IPS-20b (cell line): ENCODE measurements at regions not wholly inside any gene's neighbourhood (a gene's known extent, or its start where the extent isn't known, plus 50 kb on each side); places are given as distances from the start of the nearest gene placed in this dataset.

Source experiments
- H3K27ac ChIP-seq: one replicate; pipeline ENCODE4 v1.5.1; 2013; ENCODE audit warnings: low read length
- H3K27me3 ChIP-seq: 2 replicates; pipeline ENCODE4 v1.6.1; 2013; ENCODE audit warnings: mild to moderate bottlenecking, low read length, inconsistent platforms; ENCODE audit not compliant: insufficient read depth
- H3K36me3 ChIP-seq: 2 replicates; pipeline ENCODE4 v1.6.1; 2013; ENCODE audit warnings: low read depth, mild to moderate bottlenecking, inconsistent platforms, low read length, moderate library complexity; ENCODE audit not compliant: insufficient read depth
- H3K4me1 ChIP-seq: 2 replicates; pipeline ENCODE4 v1.6.1; 2013; ENCODE audit warnings: mild to moderate bottlenecking, control low read depth, inconsistent platforms, low read length, moderate library complexity; ENCODE audit not compliant: insufficient read depth
- H3K4me3 ChIP-seq: 2 replicates; pipeline ENCODE4 v1.5.1; 2013; ENCODE audit warnings: mild to moderate bottlenecking, low read length, inconsistent platforms
- H3K9ac ChIP-seq: 2 replicates; pipeline ENCODE4 v1.6.1; 2013; ENCODE audit warnings: low read depth, mild to moderate bottlenecking, inconsistent platforms, low read length, moderate library complexity
- H3K9me3 ChIP-seq: 2 replicates; pipeline ENCODE4 v1.6.1; 2013; ENCODE audit warnings: mild to moderate bottlenecking, low read depth, low read length, inconsistent platforms; ENCODE audit not compliant: insufficient read depth

- H3K27ac ChIP-seq: no peak overlapping the region
- H3K4me3 ChIP-seq: no peak overlapping the region
- no peaks in the 10 kb centered on the region for H3K36me3 ChIP-seq
- peaks cover 27% of the 10 kb centered on the region for H3K27me3 ChIP-seq
- H3K4me1 ChIP-seq: no peaks in the 10 kb centered on the region
- H3K9ac ChIP-seq: no peak overlapping the region
- H3K9me3 ChIP-seq: no peaks in the 10 kb centered on the region
Measured at GRCh38 chr2:204223046-204223445, 286.5 kb downstream of the ICOS start.

- H3K9me3 ChIP-seq: no peaks in the 10 kb centered on the region
- no peak overlapping the region for H3K9ac ChIP-seq
- H3K27ac ChIP-seq: no peak overlapping the region
- H3K4me3 ChIP-seq: no peak overlapping the region
- H3K4me1 ChIP-seq: no peaks in the 10 kb centered on the region
- no peaks in the 10 kb centered on the region for H3K36me3 ChIP-seq
- peaks cover 32% of the 10 kb centered on the region for H3K27me3 ChIP-seq
Measured at GRCh38 chr2:204223544-204223943, 287.0 kb downstream of the ICOS start.

GRCh38 chr2:204225671-204226073 lies 289.1 kb downstream of the ICOS start:
- Histone ChIP-seq H3K27me3 (peaks cover 52% of the 10 kb centered on the region), H3K9ac (no peak overlapping the region), H3K27ac (no peak overlapping the region), H3K4me1 (no peaks in the 10 kb centered on the region), H3K36me3 (no peaks in the 10 kb centered on the region), H3K9me3 (no peaks in the 10 kb centered on the region), H3K4me3 (no peak overlapping the region)

GRCh38 chr2:204226305-204226880 lies 289.8 kb downstream of the ICOS start:
- Histone ChIP-seq H3K9ac (no peak overlapping the region), H3K27ac (no peak overlapping the region), H3K36me3 (no peaks in the 10 kb centered on the region), H3K4me1 (no peaks in the 10 kb centered on the region), H3K4me3 (no peak overlapping the region), H3K9me3 (no peaks in the 10 kb centered on the region), H3K27me3 (peaks cover 60% of the 10 kb centered on the region)

- no peaks in the 10 kb centered on the region for H3K36me3 ChIP-seq
- no peak overlapping the region for H3K4me3 ChIP-seq
- no peak overlapping the region for H3K9ac ChIP-seq
- H3K4me1 ChIP-seq: no peaks in the 10 kb centered on the region
- H3K27ac ChIP-seq: no peak overlapping the region
- H3K9me3 ChIP-seq: no peaks in the 10 kb centered on the region
- peaks cover 62% of the 10 kb centered on the region for H3K27me3 ChIP-seq
Measured at GRCh38 chr2:204228169-204228886, 291.8 kb downstream of the ICOS start.

- Histone ChIP-seq H3K4me1 (no peaks in the 10 kb centered on the region), H3K9ac (no peak overlapping the region), H3K27me3 (peaks cover 24% of the 10 kb centered on the region), H3K9me3 (no peaks in the 10 kb centered on the region), H3K27ac (no peak overlapping the region), H3K4me3 (no peak overlapping the region), H3K36me3 (no peaks in the 10 kb centered on the region)
Measured at GRCh38 chr2:204234248-204234647, 297.7 kb downstream of the ICOS start.

GRCh38 chr2:204234879-204235278 lies 298.3 kb downstream of the ICOS start:
- H3K9ac ChIP-seq: no peak overlapping the region
- no peaks in the 10 kb centered on the region for H3K36me3 ChIP-seq
- H3K4me1 ChIP-seq: no peaks in the 10 kb centered on the region
- no peak overlapping the region for H3K27ac ChIP-seq
- no peaks in the 10 kb centered on the region for H3K9me3 ChIP-seq
- peaks cover 18% of the 10 kb centered on the region for H3K27me3 ChIP-seq
- H3K4me3 ChIP-seq: no peak overlapping the region

GRCh38 chr2:204237416-204237815 lies 300.9 kb downstream of the ICOS start:
- no peaks in the 10 kb centered on the region for H3K9me3 ChIP-seq
- no peaks in the 10 kb centered on the region for H3K27me3 ChIP-seq
- H3K4me1 ChIP-seq: no peaks in the 10 kb centered on the region
- H3K27ac ChIP-seq: no peak overlapping the region
- no peaks in the 10 kb centered on the region for H3K36me3 ChIP-seq
- no peak overlapping the region for H3K9ac ChIP-seq
- no peak overlapping the region for H3K4me3 ChIP-seq

- Histone ChIP-seq H3K27me3 (no peaks in the 10 kb centered on the region), H3K36me3 (no peaks in the 10 kb centered on the region), H3K9ac (no peak overlapping the region), H3K27ac (no peak overlapping the region), H3K9me3 (no peaks in the 10 kb centered on the region), H3K4me3 (no peak overlapping the region), H3K4me1 (no peaks in the 10 kb centered on the region)
Measured at GRCh38 chr2:204239411-204240165, 303.0 kb downstream of the ICOS start.

- no peaks in the 10 kb centered on the region for H3K4me1 ChIP-seq
- no peaks in the 10 kb centered on the region for H3K27me3 ChIP-seq
- no peak overlapping the region for H3K27ac ChIP-seq
- H3K4me3 ChIP-seq: no peak overlapping the region
- H3K36me3 ChIP-seq: no peaks in the 10 kb centered on the region
- H3K9me3 ChIP-seq: no peaks in the 10 kb centered on the region
- H3K9ac ChIP-seq: no peak overlapping the region
Measured at GRCh38 chr2:204240961-204241360, 304.3 kb upstream of the PARD3B start.

GRCh38 chr2:204249437-204249836 lies 295.8 kb upstream of the PARD3B start:
- Histone ChIP-seq H3K27me3 (no peaks in the 10 kb centered on the region), H3K4me3 (no peak overlapping the region), H3K9ac (no peak overlapping the region), H3K9me3 (no peaks in the 10 kb centered on the region), H3K4me1 (no peaks in the 10 kb centered on the region), H3K36me3 (no peaks in the 10 kb centered on the region), H3K27ac (no peak overlapping the region)

- H3K4me3 ChIP-seq: no peak overlapping the region
- no peaks in the 10 kb centered on the region for H3K4me1 ChIP-seq
- H3K27me3 ChIP-seq: no peaks in the 10 kb centered on the region
- H3K36me3 ChIP-seq: no peaks in the 10 kb centered on the region
- no peaks in the 10 kb centered on the region for H3K9me3 ChIP-seq
- H3K27ac ChIP-seq: no peak overlapping the region
- no peak overlapping the region for H3K9ac ChIP-seq
Measured at GRCh38 chr2:204250692-204251091, 294.6 kb upstream of the PARD3B start.
